ENCODE measurements at regions not wholly inside any gene's neighbourhood (a gene's known extent, or its start where the extent isn't known, plus 50 kb on each side); places are given as distances from the start of the nearest gene placed in this dataset.
"Not testable (repeated sequence)": the region's sequence is repeated elsewhere in the genome, so short reads cannot be mapped to it uniquely, and the experiment has no call there.

- Histone ChIP-seq H3K36me3 (replicated peaks; ENCODE audit: low read depth, low read length) (no peaks in the 10 kb centered on the region), H4K20me1 (ENCODE audit: insufficient read depth, low read length) (no peaks in the 10 kb centered on the region), H3K9ac (ENCODE audit: low read length) (no peak overlapping the region), H3K27me3 (ENCODE audit: low read depth, low read length) (no peaks in the 10 kb centered on the region), H3K4me3 (ENCODE audit: low read length) (no peak overlapping the region), H3K9me3 (ENCODE audit: insufficient read depth, low read length) (no peaks in the 10 kb centered on the region), H3K27ac (ENCODE audit: low read length) (no peak overlapping the region), H3K79me2 (ENCODE audit: low read length) (no peaks in the 10 kb centered on the region), H2AFZ (ENCODE audit: low read depth, low read length) (no peak overlapping the region), H3K4me2 (ENCODE audit: low read length) (no peak overlapping the region), H3K4me1 (ENCODE audit: low read length) (no peaks in the 10 kb centered on the region)
- TF ChIP-seq EZH2phosphoT487 (IDR thresholded peaks at IDR 0.05; ENCODE audit: low read depth), result no peak
- TF ChIP-seq CTCF (IDR thresholded peaks at IDR 0.05; ENCODE audit: low read depth, low read length), result no peak
Observed at GRCh38 chr5:1959231-1959630, 76.5 kb upstream of the IRX4 start.

GRCh38 chr5:1958211-1959010 is 75.7 kb upstream of the IRX4 start:
- Histone ChIP-seq H3K27ac (ENCODE audit: low read length) (no peak overlapping the region), H3K9me3 (ENCODE audit: insufficient read depth, low read length) (no peaks in the 10 kb centered on the region), H2AFZ (ENCODE audit: low read depth, low read length) (no peak overlapping the region), H3K4me3 (ENCODE audit: low read length) (no peak overlapping the region), H4K20me1 (ENCODE audit: insufficient read depth, low read length) (no peaks in the 10 kb centered on the region), H3K27me3 (ENCODE audit: low read depth, low read length) (no peaks in the 10 kb centered on the region), H3K4me2 (ENCODE audit: low read length) (no peak overlapping the region), H3K9ac (ENCODE audit: low read length) (no peak overlapping the region), H3K79me2 (ENCODE audit: low read length) (no peaks in the 10 kb centered on the region), H3K4me1 (ENCODE audit: low read length) (no peaks in the 10 kb centered on the region), H3K36me3 (replicated peaks; ENCODE audit: low read depth, low read length) (no peaks in the 10 kb centered on the region)
- no peak for TF ChIP-seq CTCF (IDR thresholded peaks at IDR 0.05; ENCODE audit: low read depth, low read length)
- TF ChIP-seq EZH2phosphoT487 (IDR thresholded peaks at IDR 0.05; ENCODE audit: low read depth), result no peak

- Histone ChIP-seq H3K36me3 (replicated peaks; ENCODE audit: low read depth, low read length) (no peaks in the 10 kb centered on the region), H3K27me3 (ENCODE audit: low read depth, low read length) (no peaks in the 10 kb centered on the region), H3K4me1 (ENCODE audit: low read length) (no peaks in the 10 kb centered on the region), H4K20me1 (ENCODE audit: insufficient read depth, low read length) (no peaks in the 10 kb centered on the region), H3K4me3 (ENCODE audit: low read length) (no peak overlapping the region), H3K9ac (ENCODE audit: low read length) (no peak overlapping the region), H3K27ac (ENCODE audit: low read length) (no peak overlapping the region), H3K79me2 (ENCODE audit: low read length) (no peaks in the 10 kb centered on the region), H3K4me2 (ENCODE audit: low read length) (no peak overlapping the region), H2AFZ (ENCODE audit: low read depth, low read length) (no peak overlapping the region), H3K9me3 (ENCODE audit: insufficient read depth, low read length) (no peaks in the 10 kb centered on the region)
- TF ChIP-seq EZH2phosphoT487 (IDR thresholded peaks at IDR 0.05; ENCODE audit: low read depth) (no peak), CTCF (IDR thresholded peaks at IDR 0.05; ENCODE audit: low read depth, low read length) (no peak)
Observed at GRCh38 chr5:1955586-1955985, 72.9 kb upstream of the IRX4 start.

- not testable (repeated sequence) for H3K9ac ChIP-seq (ENCODE audit: low read length); H3K36me3 ChIP-seq (replicated peaks; ENCODE audit: low read depth, low read length); H4K20me1 ChIP-seq (ENCODE audit: insufficient read depth, low read length); H2AFZ ChIP-seq (ENCODE audit: low read depth, low read length); H3K27me3 ChIP-seq (ENCODE audit: low read depth, low read length); H3K27ac ChIP-seq (ENCODE audit: low read length); H3K9me3 ChIP-seq (ENCODE audit: insufficient read depth, low read length); H3K4me3 ChIP-seq (ENCODE audit: low read length); H3K79me2 ChIP-seq (ENCODE audit: low read length); H3K4me2 ChIP-seq (ENCODE audit: low read length); H3K4me1 ChIP-seq (ENCODE audit: low read length)
Observed at GRCh38 chr5:1953710-1954109, 71.0 kb upstream of the IRX4 start.

Measured in OCI-LY3 (cell line).